ENCODE measurements at regions not wholly inside any gene's neighbourhood (a gene's known extent, or its start where the extent isn't known, plus 50 kb on each side); places are given as distances from the start of the nearest gene placed in this dataset.

DNA sequence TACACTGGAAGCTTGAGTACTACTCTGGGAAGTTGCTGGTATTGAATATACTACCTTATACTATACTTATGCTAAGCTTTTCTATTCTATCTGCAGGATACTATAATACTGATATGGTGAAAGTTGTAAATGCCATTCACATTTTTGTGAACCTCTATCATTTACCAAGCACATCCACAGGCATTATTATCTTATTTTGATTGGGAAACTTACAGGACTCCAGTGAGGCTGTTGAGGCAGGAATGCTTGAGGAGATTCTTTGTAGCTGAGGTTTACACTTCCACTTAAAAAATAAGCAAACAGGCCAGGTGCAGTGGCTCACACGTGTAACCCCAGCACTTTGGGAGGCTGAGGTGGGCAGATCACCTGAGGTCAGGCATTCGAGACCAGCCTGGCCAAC, 442.9 kb downstream of the QKI start:
- Histone ChIP-seq H3K36me3 (ENCODE audit: insufficient read depth, low read length) (no peaks in the 10 kb centered on the region), H3K27me3 (ENCODE audit: insufficient read depth, low read depth, low read length) (no peaks in the 10 kb centered on the region), H2AFZ (ENCODE audit: low read depth, low read length) (no peak overlapping the region), H3K9ac (ENCODE audit: low read length) (no peak overlapping the region), H3K9me3 (ENCODE audit: low read length) (no peaks in the 10 kb centered on the region), H3F3A (ENCODE audit: insufficient read depth, low read length, poor library complexity, severe bottlenecking) (no peaks in the 10 kb centered on the region), H3K9me2 (ENCODE audit: insufficient read depth, low read length) (no peaks in the 10 kb centered on the region), H4K20me1 (ENCODE audit: insufficient read depth) (no peaks in the 10 kb centered on the region), H3K4me3 (ENCODE audit: low read length) (no peak overlapping the region), H3K4me2 (ENCODE audit: low read length) (no peak overlapping the region), H3K79me2 (replicated peaks; ENCODE audit: insufficient read depth, low read length) (no peaks in the 10 kb centered on the region), H3K27ac (ENCODE audit: low read length) (no peak overlapping the region)
- no peak for TF ChIP-seq REST (IDR thresholded peaks at IDR 0.05; ENCODE audit: borderline replicate concordance)

- Histone ChIP-seq H3F3A (ENCODE audit: insufficient read depth, low read length, poor library complexity, severe bottlenecking) (no peaks in the 10 kb centered on the region), H3K4me3 (ENCODE audit: low read length) (no peak overlapping the region), H3K36me3 (ENCODE audit: insufficient read depth, low read length) (no peaks in the 10 kb centered on the region), H4K20me1 (ENCODE audit: insufficient read depth) (no peaks in the 10 kb centered on the region), H3K27ac (ENCODE audit: low read length) (no peak overlapping the region), H3K9me2 (ENCODE audit: insufficient read depth, low read length) (no peaks in the 10 kb centered on the region), H3K9ac (ENCODE audit: low read length) (no peak overlapping the region), H3K4me2 (ENCODE audit: low read length) (no peak overlapping the region), H3K9me3 (ENCODE audit: low read length) (peaks cover 8% of the 10 kb centered on the region), H2AFZ (ENCODE audit: low read depth, low read length) (no peak overlapping the region), H3K27me3 (ENCODE audit: insufficient read depth, low read depth, low read length) (no peaks in the 10 kb centered on the region), H3K79me2 (replicated peaks; ENCODE audit: insufficient read depth, low read length) (no peaks in the 10 kb centered on the region)
- TF ChIP-seq, protein P1, sequence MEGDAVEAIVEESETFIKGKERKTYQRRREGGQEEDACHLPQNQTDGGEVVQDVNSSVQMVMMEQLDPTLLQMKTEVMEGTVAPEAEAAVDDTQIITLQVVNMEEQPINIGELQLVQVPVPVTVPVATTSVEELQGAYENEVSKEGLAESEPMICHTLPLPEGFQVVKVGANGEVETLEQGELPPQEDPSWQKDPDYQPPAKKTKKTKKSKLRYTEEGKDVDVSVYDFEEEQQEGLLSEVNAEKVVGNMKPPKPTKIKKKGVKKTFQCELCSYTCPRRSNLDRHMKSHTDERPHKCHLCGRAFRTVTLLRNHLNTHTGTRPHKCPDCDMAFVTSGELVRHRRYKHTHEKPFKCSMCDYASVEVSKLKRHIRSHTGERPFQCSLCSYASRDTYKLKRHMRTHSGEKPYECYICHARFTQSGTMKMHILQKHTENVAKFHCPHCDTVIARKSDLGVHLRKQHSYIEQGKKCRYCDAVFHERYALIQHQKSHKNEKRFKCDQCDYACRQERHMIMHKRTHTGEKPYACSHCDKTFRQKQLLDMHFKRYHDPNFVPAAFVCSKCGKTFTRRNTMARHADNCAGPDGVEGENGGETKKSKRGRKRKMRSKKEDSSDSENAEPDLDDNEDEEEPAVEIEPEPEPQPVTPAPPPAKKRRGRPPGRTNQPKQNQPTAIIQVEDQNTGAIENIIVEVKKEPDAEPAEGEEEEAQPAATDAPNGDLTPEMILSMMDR (IDR thresholded peaks at IDR 0.05; ENCODE audit: poor library complexity, severe bottlenecking): no peak
- no peak for TF ChIP-seq RAD21 (conservative IDR thresholded peaks at IDR 0.05)
- no peak for TF ChIP-seq TAF1 (IDR thresholded peaks at IDR 0.05; ENCODE audit: low read depth)
- no peak for TF ChIP-seq EZH2 (IDR thresholded peaks at IDR 0.05; ENCODE audit: borderline replicate concordance, insufficient read depth, low read length, poor library complexity, severe bottlenecking)
- no peak for TF ChIP-seq SMC3 (conservative IDR thresholded peaks at IDR 0.05; ENCODE audit: poor library complexity)
Measured at GRCh38 chr6:163850874-163851273, 436.4 kb downstream of the QKI start.

DNA sequence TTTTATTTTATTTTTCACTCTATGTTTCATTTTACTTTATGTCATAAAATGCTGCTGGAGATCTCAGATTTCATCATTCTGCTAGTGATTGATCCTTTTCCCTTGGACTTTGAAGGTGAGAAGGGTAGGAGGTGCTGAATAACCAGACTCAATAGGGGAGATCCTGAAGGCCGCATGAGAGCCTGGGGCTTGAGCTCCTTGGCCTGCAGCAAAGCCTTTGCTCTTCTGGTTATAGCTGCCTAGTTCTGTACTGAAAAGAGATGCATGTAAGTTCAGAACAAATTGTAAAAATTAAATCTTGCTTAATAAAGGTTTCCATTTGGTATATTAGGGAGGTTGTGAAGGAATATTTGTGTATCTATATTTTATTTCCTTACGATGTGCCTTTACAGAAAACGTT, 430.2 kb downstream of the QKI start:
- no peak overlapping the region for H3K27ac ChIP-seq (ENCODE audit: low read length)

More for the DNA sequence above, 430.2 kb downstream of the QKI start:
- H3F3A ChIP-seq (ENCODE audit: insufficient read depth, low read length, poor library complexity, severe bottlenecking): no peaks in the 10 kb centered on the region
- no peak overlapping the region for H3K4me3 ChIP-seq (ENCODE audit: low read length)
- TF ChIP-seq REST (IDR thresholded peaks at IDR 0.05; ENCODE audit: borderline replicate concordance) (no peak), MXI1 (conservative IDR thresholded peaks at IDR 0.05; ENCODE audit: poor library complexity, severe bottlenecking) (no peak), RAD21 (conservative IDR thresholded peaks at IDR 0.05) (no peak), SMC3 (conservative IDR thresholded peaks at IDR 0.05; ENCODE audit: poor library complexity) (no peak), POLR2AphosphoS5 (IDR thresholded peaks at IDR 0.05) (no peak), EZH2 (IDR thresholded peaks at IDR 0.05; ENCODE audit: borderline replicate concordance, insufficient read depth, low read length, poor library complexity, severe bottlenecking) (no peak), EP300 (conservative IDR thresholded peaks at IDR 0.05; ENCODE audit: poor library complexity, severe bottlenecking) (no peak), TAF1 (IDR thresholded peaks at IDR 0.05; ENCODE audit: low read depth) (no peak)
- TF ChIP-seq, protein P1 (IDR thresholded peaks at IDR 0.05; ENCODE audit: poor library complexity, severe bottlenecking): no peak
- no peaks in the 10 kb centered on the region for H3K27me3 ChIP-seq (ENCODE audit: insufficient read depth, low read depth, low read length)
- H3K9me2 ChIP-seq (ENCODE audit: insufficient read depth, low read length): no peaks in the 10 kb centered on the region
- no peaks in the 10 kb centered on the region for H4K20me1 ChIP-seq (ENCODE audit: insufficient read depth)
- no peaks in the 10 kb centered on the region for H3K36me3 ChIP-seq (ENCODE audit: insufficient read depth, low read length)
- no peak overlapping the region for H3K4me2 ChIP-seq (ENCODE audit: low read length)
- no peak overlapping the region for H2AFZ ChIP-seq (ENCODE audit: low read depth, low read length)
- H3K9ac ChIP-seq (ENCODE audit: low read length): no peak overlapping the region
- H3K9me3 ChIP-seq (ENCODE audit: low read length): no peaks in the 10 kb centered on the region
- H3K79me2 ChIP-seq (replicated peaks; ENCODE audit: insufficient read depth, low read length): no peaks in the 10 kb centered on the region

All from neural cell (in vitro differentiated cells).